NCI-H1930 (cell line): ENCODE measurements at regions not wholly inside any gene's neighbourhood (a gene's known extent, or its start where the extent isn't known, plus 50 kb on each side); places are given as distances from the start of the nearest gene placed in this dataset.
"Not testable (repeated sequence)": the region's sequence is repeated elsewhere in the genome, so short reads cannot be mapped to it uniquely, and the experiment has no call there.

Experiments used
- DNase-seq, 2 experiments: peaks; one replicate each; lab custom pipeline; 2025; lab: John Stamatoyannopoulos, UW

DNA sequence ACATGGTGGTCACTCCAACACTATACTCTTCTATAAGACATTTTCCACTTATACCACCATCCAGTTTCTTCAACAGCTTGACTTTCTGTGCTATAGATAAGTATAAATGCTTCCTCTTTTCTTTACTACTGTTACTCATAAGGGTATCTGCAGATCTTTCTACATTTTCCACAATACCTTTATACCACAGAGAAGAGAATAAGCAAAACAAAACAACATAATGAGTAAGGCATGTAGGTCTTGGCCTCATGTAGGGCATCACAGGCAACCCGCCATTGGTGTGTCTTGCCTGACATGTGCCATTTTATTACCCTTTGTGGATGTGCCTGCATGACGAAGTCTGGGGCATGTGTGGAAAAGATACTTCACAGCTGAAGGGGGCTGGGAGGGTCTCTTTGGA lies 265.3 kb upstream of the STARD13 start:
- no peak for DNase-seq

DNA sequence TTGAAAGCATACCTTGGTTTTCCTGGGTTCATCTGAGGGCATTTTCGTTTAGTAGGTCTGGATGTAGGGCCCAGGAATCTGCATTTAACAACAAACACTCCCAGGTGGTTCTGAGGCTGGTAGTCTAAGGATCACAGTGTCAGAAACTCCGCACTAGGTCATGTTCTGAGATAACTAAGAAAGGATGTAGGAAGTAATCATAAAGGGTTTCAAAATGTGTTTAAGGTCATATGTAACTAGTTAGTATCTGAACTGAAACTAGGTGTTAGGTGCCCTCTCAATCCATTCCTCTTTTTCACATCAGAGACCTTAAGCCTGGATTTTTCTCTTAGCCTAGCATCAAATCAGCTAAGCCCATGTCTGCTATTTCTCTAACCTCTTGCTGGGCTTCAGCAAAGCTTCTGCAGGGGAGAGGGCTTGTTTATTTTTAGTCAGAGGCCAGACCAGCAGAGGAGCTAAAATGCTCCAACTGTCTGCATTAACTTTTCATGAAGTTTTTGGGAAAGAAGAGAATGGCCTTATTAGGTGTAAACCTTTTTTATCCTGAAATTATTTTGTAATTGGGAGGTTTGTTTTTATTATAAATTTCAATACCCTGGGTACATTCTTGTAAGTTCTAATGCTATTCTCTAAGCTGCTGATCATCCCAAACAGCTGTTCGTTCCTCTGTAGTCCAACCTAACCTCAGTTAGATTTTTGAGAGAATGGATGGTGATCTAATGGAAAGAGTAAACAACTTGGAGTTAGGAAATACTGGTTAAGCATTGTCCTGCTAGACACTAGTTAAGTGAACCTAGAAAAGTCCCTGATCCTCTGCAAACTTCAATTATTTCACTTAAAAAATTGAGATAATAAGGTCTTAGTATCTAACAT lies 262.8 kb upstream of the RFC3 start:
- DNase-seq = no peak

DNA sequence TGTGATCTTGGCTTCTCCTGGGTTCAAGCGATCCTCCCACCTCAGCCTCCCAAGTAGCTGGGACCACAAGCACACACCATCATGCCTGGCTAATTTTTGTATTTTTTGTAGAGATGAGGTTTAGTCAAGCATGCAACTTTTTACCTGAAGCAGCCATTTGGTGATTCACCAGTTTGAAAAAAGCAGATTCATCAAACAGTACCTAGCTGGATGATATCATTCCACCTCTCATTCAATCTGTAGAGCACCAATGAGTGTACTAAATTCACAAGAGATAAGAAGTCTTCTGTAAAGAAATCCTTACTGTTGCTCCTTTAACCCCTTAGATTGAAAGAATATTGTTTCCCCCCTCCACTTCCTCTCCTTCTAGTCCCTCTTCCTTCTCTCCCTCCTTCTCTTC lies 261.1 kb upstream of the RFC3 start:
- DNase-seq = no peak

DNA sequence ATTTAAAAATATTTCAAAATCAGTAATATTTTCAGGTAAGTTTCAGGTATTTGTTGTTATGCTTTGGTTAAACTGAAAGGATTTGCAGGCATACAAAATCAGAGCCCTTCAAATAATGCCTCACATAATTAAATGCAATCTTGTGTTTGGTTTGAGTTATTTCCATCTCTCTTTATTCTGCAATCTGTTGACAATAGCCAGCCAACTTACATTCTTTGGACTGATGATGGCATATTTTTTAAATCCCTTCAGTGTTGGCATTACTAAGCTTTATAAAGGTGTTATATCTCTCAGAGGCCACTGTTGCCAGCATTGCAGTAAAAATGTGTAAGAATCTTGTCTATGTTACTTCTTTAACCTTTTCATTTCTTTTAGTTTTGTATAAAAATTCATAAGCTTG lies 257.2 kb upstream of the RFC3 start:
- no peak for DNase-seq

DNA sequence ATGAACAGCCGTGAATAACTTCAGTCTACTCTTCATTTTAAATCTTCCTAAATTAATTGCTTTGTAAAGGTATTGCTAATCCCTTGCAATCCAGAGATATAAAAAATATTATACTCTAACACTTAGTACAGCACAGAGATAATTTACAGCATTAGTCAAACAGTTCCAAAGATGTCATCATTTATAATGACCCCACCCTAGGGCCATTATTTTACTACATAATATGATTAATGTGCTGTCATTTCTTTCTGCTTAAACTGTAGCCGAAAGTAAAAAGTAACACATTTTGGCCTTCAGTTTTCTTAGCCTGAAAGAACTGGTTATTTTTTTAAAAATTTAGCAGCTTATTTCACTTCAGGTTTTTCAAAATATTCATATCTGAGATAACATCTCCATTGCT lies 256.3 kb upstream of the RFC3 start:
- DNase-seq = no peak

DNA sequence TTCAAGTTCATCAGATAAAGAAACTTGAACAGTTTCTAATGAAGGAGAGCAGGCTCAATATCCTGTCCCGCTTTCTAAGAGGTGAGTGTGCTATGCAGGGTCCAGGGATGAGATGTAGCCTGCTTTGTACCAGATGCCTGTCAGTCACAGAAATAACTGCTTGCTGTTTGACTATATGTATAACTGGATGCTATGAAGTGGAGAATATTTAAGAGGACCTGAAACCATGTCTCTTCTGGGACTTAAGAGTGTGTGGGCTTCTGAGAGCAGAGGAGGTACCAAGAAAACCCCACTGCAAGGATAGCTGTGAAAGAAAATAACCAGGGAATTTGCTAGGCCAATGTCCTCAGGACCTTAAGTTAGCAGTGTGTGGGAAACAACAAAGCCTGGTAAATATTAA lies 246.3 kb upstream of the RFC3 start:
- DNase-seq = no peak

DNA sequence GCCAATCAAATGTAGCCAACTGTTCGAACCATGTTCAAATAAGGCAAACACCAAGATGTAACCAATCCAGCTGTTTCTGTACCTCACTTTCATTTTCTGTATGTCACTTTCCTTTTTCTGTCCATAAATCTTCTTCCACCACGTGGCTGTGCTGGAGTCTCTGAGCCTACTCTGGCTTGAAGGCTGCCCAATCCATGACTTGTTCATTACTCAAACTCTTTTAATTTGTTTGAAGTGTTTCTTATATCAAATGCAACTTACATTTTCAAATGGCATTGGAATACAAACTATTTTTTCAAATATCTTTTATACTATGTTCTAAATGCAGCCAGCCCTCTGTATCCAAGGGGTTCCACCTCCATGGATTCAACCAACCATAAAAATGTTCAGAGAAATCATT lies 245.6 kb upstream of the RFC3 start:
- not testable (repeated sequence) for DNase-seq

DNA sequence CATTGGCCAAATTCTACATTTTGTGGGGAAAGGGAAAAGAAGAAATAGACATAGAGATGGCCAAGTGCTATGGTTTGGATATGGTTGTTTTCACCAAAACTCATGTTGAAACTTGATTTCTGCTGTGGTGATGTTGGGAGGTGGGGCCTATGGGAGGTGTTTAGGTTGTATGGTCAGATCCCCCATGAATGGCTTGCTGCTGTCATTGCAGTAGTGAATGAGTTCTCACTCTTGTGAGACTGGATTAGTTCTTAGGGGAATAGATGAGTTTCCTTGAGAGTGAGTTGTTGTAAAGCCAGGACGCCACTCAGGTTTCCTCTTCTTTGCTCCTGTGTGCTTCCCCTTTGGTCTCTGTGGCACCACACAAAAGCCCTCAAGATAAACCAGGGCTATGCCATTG lies 242.6 kb upstream of the RFC3 start:
- no peak for DNase-seq

DNA sequence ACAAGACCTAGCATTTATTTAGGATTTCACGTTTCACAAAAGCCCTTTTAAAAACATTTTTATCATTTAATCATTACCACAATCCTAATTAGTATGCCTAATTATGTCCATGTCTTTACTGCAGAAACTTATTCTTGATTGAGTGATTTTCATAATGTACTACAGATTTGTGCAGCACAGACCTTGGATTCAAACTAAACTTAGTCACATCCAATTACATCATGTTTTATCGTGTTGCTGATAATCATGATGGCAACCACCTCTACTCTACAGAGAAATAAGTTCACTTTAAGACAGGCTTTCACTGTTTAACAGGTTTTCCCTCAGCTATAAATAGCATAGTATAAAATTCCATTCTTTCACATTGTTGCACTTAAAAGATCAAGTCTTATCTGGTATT lies 240.9 kb upstream of the RFC3 start:
- DNase-seq = no peak

DNA sequence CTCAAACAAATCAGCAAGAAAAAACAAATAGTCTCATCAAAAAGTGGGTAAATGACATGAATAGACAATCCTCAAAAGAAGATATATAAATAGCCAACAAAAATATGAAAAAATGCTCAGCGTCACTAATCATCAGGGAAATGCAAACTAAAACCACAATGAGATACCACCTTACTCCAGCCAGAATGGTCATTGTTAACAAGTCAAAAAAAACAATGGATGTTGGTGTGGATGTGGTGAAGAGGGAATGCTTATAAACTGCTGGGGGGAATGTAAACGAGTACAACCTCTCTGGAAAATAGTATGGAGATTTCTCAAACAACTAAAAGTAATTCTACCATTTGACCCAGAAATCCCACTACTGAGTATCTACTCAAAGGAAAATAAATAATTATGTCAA lies 239.2 kb upstream of the RFC3 start:
- DNase-seq = no peak

DNA sequence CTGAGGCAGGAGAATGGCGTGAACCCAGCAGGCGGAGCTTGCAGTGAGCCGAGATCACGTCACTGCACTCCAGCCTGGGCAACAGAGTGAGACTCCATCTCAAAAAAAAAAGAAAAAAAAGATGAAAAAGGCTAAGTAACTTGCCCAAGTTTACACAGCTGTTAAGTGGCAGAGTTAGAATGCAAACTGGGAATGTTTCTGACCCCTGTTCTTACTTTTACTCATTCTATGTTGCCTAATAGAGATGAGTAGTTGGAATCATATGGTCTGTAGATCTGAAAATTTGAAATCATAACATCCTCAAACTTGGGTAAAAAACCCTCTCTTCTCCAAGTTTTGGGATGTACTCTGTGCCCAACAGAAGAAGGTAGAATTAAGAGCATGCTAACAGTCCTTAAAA lies 235.8 kb upstream of the RFC3 start:
- no peak for DNase-seq

DNA sequence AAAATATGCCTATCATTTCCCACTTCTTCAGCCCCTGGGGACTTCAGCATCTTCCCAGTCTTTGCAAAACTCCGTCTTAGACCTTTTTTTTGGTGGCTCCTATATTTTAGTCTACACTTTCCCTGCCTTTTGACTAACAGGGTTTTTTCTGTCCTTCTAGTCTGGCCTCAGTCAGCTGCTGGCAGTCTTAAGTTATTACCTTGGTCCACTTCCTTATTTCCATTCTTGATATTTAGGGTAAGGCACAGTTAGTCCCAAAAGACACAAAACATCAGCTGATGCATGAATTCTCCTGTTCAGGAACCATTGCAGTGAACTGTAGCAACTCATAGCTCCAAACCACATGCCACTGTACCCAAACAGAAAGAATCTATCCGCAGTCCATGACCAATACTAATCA lies 234.6 kb upstream of the RFC3 start:
- DNase-seq = no peak

DNA sequence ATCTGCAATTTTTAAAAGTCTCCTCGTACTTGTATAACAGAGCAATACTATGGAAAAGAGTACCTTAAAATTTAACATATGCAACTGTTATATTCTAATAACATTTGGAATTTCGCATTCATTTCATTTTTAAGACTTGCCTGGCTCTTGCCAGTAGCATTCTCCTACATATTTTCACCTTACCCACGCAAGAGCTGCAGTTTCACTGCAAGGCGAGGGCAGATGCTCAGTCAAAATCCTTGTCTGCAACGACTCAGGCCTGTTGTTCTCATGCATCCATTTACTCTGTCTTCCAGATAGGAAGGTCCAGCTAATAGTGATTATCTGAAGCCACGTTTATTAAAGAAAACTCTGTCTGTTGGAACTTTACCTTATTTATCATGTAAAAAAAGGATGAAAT lies 227.0 kb upstream of the RFC3 start:
- no peak for DNase-seq

DNA sequence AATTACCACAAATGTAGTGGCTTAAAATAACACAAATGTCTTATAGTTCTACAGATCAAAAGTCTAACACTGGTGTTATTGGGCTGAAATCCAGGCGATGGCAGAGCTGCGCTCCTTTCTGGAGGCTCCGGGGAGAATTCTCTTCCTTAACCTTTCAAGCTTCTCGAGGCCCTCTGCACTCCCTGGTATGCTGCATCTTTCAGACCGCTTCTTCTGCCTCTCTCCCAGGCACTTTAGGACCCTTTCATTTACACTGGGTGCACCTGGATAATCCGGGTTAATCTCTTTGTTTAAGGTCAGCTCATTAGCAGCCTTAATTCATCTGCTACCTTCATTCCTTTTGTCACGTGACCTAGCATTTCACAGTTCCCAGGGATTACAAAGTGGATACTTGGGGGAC lies 211.3 kb upstream of the RFC3 start:
- DNase-seq = no peak

DNA sequence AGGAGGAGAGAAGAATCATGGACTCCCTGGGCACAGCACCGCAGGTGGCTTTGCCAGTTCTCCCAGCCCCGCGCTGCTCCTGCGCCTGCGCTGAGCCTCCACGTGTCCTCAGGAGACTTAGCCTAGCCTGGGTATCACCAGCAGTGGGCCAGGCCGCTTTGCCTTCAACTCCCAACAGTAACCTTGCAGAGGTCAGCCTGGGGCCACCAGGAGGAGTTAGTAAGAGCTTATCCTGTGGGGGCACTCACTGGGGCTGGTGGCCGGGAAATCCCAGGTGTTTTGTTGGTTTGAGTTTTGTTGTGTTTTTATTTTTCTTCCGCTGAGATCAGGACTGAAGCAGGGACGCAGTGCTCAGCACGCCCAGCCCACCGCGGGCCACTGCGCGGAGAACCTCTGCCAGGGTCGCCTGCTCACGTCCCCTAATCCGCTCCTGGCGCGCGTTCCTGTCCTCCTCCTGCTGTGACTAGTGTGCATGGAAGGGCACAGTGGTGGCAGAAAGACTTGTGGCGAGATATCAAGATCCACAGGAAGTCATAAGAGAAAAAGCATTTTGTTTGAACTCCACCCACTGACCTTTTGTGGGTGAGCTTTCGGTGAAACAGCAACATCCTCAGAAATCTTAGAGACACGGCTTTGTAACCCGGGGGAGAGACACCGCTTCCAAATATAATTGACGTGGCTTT lies 207.4 kb upstream of the RFC3 start:
- DNase-seq = no peak

DNA sequence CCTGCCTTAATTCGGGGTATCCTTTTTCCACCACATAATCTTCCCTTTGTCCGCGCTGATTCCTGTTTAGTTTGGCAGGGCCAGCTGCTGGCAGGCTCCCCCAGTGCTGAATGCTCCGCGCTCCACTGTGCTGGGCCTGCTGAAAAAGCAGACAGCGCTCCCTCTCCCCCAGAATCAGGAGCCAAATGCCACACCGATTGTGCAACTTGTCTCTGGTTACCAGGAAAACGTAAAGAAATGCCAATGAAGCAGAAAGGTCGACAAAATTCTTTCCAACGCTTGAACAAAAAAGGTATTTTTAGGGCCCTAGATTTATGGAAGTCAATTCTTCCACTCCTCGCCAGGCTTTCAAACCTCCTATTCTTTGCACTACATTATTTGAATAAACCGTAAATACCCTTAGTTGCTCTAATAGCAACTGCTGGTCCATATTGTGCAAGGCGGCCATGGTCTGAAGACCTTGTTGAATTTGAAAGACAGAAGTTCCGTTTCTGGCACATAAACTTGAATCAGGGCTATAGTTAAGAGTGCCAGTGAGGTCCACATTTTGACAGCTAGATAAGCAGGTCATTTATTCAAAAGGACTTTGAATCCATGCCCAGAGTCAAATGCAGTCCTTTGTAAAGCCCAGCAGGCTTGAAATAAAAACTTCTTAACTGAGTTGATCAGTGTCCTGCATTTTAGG lies 206.7 kb upstream of the RFC3 start:
- DNase-seq = no peak

DNA sequence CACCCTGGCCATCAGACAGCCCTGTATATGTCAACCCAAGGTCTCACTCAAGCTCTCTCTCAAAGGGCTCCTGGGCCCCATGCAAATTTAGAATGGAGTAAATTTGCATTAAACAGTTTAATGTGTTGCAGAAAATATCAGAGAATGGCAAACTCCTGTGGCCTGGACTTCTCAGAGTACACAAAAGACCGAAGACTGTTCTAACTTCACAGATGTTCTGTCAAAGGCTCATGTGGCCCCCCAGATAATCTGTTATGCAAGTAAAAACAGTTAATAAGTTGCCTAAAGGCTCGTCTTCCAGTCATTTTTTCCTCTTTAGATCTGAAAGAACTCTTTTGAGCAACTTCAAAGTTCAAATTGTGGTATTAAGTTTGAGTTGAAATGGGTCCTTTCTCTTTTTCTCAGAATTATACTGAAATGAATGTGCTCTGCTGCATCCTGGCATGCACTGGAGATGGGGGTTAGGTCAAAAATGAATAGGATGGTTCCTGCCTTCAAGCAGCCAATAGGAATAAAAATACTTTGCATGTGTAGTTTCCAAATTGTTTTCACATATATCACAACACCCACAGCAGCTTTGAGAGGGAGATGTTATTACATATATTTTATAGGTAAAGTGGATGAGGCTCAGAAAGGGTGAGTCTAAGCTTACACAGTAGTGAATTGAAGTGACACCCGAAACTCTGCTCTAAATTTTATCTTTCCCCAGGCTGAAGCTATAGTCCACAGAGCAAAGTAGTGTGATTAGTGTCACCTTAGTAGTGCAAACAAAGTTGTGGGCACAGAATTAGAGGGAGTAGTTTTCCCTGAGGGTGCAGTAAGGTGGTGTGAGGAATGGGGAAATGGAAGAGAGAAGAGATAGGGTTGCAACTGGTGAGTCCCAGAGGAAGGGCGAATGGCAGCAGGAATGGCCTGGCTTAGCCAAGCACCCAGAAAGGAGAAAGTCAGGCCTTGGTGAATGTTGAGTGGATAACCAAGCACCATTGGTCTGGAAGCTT lies 205.0 kb upstream of the RFC3 start:
- DNase-seq = no peak

DNA sequence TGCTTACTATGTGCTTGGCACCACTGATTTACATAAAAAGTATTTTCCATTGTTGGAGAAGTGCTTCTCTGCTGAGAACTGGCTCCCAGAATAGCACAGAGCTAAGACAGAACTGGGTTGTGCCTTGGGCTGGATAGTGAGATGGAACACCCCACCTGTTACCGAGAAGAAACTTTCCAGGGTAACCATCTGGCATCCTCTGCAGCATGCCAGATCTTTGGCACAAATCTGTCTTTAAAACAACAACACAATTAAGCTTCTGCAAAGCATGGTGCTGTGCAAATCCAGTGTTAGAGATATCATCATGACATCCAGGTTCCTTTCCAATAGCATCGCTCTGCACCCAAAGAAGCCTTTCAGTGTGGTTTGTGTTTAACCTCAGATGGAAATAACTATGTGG lies 202.5 kb upstream of the RFC3 start:
- DNase-seq = no peak

DNA sequence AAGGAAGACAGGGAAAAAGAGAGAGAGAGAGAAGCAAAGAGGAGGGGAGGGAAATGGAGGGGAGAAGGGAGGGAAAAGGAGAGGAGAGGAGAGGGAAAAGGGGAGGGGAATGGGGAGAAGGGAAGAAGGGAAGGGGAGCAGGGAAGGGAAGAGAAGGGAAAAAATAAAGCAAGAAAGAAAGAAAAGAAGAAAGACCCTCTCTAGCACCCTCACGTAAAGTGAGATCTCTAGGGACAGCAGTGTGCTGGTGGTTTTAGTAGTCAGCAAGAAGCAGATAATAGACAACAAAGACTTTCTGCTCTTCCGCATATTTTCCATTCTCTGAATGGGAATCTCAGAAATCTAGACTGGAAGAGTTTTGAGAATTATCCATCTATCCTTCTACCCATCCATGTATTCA lies 201.8 kb upstream of the RFC3 start:
- no peak for DNase-seq

DNA sequence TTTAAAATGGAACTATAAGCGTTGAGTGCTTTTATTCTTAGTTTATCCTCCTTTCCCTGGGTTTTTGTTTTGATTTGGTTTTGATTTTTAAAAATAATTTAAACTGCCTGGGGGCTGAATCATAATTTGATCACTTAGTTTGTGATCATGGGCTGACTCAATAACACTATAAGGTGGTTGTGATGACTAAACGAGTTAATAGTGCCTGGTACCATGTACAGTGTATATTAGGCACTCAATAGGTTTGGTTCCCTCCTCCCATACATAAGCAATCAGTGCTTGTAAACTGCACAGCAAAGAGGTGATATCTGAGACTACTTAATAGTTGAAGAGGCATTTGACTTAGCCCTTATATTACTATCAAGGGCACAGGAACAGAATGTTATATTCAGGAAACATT lies 200.9 kb upstream of the RFC3 start:
- no peak for DNase-seq

DNA sequence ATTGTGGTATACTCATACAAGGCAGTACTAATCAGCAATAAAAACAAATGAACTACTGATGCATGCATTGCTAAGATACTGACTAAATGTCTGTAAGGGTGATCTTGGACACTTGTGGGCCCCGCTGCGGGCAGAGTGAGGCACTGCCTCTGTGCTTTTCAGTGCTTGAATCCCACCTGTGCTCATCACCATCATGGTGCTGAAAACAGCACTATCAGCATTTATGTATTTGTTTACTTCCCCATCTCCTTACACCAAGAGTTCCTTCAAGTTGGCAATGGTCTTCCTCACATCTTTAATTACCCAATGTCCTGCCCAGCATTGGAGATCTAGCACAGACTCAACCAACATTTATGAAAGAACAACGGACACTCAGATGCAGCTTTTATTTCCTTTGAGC lies 193.7 kb upstream of the RFC3 start:
- DNase-seq = no peak

DNA sequence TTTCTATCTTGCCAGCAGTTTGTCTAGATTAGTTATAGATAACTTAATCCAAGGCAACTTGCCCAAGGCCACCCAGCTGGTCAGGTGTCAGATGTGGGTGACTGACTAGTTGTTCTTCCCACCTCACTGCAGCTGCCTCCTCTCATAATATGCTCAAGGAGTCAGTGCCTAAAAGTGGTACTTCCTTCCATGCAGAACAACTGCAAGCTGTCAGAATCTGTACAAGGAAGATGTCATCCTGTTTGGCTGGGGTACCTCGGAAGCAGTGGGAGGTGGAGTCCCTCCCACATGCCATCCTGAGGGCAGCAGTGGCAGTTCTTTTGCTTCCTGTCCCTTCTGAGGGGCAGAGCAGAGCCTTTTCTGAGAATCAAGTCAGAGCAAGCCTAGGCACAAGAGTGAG lies 193.2 kb upstream of the RFC3 start:
- no peak for DNase-seq
